ENCODE measurements at regions not wholly inside any gene's neighbourhood (a gene's known extent, or its start where the extent isn't known, plus 50 kb on each side); places are given as distances from the start of the nearest gene placed in this dataset.

DNA sequence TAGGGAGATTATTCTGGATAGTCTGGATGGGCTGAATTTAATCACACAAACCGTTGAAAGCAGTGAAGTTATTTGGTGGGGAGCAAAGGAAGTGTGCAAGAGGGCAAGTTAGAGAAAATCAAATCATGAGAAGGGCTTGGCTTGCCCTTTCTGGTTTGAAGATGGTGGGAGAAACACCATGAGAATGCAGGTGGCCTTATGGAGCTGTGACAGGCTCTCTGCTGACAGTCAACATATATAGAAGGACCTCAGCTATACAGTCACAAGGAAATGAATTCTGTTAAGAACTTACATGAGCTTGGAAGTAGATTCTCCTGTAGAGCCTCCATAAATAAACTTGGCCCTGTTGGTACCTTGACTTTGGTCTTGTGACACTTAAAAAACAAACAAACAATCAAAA lies 72.3 kb downstream of the GMNC start:
- DNase-seq (ENCODE audit: low read depth, low spot score) = no peak

DNA sequence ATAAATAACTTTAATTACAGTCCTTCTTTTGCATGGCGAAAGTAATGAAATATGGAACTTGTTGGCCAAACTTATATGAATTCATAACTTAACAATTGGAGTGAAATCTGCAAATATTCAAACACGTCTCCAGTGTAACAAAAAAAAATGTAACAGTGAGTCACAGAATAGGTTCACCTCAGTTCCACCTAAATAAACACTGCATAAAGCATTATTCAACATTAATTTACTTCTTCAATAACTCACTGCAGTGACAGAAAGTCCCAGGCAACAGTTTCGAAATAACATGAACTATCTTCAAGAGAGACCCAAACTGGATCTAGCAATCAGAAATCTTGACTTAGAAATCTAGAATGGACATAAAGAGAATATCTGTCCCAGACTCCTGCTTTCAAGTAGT lies 75.6 kb downstream of the GMNC start:
- DNase-seq (ENCODE audit: low read depth, low spot score) = no peak

DNA sequence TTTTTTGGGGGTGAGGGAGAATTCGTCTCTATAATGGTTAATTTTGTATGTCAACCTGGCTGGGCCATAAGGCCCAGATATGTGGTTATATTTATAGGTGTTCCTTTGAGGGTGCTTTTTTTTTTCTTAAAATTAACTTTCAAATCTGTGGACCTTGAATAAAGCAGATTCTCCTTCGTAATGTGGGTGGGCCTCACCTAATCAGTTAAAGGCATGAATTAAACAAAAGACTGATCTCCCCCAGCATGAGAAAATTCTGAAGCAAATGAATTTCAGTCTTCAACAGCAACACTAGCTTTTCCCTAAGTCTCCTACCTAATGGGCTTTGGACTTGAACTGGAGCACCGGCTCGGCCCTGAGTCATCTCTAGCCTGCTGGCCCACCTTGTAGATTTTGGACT lies 77.4 kb downstream of the GMNC start:
- no peak for DNase-seq (ENCODE audit: low read depth, low spot score)

DNA sequence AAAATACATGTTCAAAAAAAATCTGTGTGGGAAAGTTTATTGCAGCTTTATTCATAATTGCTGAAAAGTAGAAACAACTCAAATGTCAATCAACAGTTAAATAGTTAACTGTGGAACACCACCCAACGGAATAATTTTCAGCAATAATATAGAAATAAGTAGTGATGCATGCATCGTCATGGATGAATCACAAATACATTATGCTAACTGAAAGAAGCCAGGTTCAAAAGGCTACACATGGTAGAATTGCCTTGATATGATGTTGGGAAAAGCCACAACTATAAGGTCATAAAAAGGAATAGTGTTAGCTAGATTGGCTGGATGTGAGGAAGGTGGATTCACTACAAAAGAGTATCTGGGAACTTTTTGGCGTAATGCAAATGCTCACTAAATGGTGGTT lies 82.0 kb downstream of the GMNC start:
- DNase-seq (ENCODE audit: low read depth, low spot score) = no peak

- no peak for DNase-seq (ENCODE audit: low read depth, low spot score)
Observed at GRCh38 chr3:190774633-190775032, 87.9 kb downstream of the GMNC start.

DNA sequence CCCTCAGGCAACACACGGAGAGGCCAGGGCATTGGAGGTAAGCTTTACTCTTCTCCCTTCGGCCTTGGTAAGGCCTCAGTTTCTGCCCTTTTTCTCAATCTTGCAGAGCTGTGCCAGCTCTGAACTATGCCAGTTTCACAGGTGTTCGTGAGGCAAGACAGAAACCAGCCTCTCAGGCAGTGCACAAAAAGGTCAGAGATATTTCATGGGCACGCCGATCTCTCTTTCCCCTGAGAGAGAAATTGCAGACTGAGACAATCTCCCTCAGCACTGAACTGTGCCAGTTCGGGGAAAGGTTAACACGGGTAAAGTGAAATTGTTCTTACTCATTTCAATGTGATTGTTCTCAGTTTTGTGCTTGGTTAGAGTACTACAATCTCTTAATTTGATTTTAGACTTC lies 88.5 kb downstream of the GMNC start:
- no peak for DNase-seq (ENCODE audit: low read depth, low spot score)

- DNase-seq (ENCODE audit: low read depth, low spot score) = no peak
Observed at GRCh38 chr3:190772831-190773230, 89.7 kb downstream of the GMNC start.

GRCh38 chr3:190768891-190769290 lies 93.6 kb downstream of the GMNC start:
- no peak for DNase-seq (ENCODE audit: low read depth, low spot score)

DNA sequence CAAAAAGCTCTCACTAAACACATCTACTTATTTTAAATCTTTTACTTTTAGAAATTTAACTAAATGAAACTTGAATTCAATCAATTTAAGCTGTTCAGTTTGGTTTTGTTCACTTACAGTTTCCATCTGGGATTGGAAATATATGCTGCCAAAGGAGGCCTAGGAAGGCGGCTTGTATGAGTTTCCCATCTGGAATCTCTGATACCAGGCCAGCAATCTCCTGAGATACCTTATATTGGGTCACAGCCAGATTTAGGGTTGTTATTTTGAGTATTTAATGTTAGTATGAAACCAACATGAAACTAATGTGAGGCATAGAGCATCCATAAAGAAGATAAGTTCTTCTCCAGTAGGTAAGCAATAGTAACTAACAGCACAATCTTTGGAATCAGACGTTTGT lies 94.6 kb downstream of the GMNC start:
- no peak for DNase-seq (ENCODE audit: low read depth, low spot score)

DNA sequence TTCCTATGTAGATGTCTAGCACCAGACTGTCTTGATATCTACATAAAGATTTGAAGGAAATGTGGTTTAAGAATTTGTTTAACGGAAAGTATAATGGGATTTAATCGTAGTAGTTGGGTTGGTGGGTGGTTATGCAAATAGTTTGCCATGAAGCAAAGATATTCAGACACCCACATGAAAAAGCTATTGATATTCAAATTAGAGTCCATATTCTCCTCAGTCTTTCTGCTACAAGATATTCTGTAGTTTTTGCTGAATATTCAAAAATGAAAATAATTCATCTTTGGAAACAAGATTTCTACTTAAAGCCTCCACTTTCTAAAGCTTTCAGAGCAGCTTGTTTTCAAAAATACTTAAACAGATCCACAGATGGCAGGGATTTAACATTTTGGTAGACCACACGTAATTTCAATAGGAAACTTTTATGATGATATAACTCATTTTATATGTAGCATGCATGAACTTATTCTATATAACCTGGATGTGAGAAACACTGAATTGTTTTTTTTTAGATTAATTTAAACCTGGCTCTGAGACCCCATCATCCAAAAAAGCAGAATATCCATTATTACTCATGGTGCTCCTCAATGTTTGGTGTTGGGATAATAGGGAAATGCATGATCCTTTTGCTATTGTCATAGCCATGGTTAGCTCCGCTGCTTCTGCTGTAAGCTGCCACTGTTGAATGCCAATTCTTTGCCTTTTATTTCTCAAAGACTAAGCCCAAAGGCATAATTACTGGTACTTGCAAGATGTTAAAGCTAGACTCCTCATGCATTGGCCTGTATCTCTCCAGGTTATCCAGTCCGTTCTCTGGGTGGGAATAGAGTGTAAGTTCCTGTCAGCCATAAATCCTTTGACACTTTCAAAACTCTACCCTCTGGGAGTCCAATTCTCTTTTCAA lies 98.0 kb downstream of the GMNC start:
- no peak for DNase-seq (ENCODE audit: low read depth, low spot score)

DNA sequence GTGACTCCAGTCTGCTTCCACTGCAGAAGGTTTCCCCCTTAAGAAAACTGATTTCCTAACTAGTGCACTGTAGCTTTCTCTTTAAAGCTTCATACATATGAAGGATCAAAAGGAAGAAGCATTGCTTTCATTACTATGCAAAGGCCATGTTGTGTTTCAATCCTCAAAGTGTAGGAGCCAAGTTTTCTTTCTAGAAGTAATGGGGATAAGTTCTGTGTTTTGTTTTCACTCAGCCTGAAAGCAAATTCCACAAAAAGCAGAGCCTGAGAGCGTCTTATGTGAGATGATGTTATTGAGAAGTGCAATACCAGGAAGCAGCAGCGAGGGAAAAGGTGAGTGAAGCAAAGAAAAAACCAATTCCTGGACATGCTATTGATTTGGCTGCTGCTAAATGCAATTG lies 99.7 kb downstream of the GMNC start:
- no peak for DNase-seq (ENCODE audit: low read depth, low spot score)

GRCh38 chr3:190747571-190747970 lies 114.9 kb downstream of the GMNC start:
- DNase-seq (ENCODE audit: low read depth, low spot score) = no peak

GRCh38 chr3:190746986-190747385 lies 115.5 kb downstream of the GMNC start:
- DNase-seq (ENCODE audit: low read depth, low spot score) = no peak

- no peak for DNase-seq (ENCODE audit: low read depth, low spot score)
Observed at GRCh38 chr3:190746531-190746930, 116.0 kb downstream of the GMNC start.

GRCh38 chr3:190741788-190742187 lies 120.7 kb downstream of the GMNC start:
- no peak for DNase-seq (ENCODE audit: low read depth, low spot score)

GRCh38 chr3:190739641-190740185 lies 122.8 kb downstream of the GMNC start:
- no peak for DNase-seq (ENCODE audit: low read depth, low spot score)

DNA sequence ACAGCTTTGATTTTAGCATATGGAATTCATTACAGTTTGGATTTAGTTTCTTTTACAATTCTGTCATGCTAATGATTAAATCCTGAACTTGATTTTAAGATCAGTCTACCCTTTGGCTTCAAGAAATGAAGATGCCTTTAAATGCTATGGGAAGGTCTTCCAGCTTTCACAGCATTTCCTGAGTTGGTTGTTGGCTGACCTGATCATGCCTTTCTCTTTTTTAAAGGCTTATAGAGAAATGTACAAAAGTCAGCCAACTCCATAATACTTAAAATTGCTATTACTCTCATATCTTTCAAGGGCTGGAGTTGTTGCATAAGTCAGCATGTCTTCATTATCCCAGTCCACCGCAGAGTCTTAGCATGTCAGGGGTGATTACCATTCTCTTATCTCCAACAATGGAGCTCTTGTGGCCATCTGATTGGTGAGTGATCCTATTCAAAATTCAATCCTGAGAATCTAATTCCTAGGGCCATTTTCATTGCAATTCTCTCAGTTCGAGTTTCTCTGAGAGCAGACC lies 123.8 kb downstream of the GMNC start:
- no peak for DNase-seq (ENCODE audit: low read depth, low spot score)

DNA sequence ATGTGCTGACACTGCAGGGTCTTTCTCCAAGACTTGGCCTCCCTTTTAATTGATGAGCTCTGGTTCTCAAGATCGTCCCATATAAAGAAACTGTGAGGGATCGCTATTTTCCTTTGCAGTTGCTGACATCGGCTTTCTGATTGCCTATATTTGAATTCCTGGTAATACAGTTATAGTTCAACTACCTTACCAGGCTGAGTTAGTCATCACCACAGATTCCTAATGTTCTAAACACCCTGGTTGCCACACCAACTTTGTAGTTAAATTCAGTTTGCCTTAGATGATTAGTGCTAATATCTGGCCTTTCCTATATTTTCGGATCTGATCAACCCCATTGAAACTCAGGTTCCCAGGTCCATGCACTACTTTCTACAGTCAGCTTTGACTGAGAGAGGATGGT lies 125.0 kb downstream of the GMNC start:
- DNase-seq (ENCODE audit: low read depth, low spot score) = no peak

GRCh38 chr3:190734490-190734889 lies 128.0 kb downstream of the GMNC start:
- no peak for DNase-seq (ENCODE audit: low read depth, low spot score)

GRCh38 chr3:190733591-190734146 lies 128.8 kb downstream of the GMNC start:
- no peak for DNase-seq (ENCODE audit: low read depth, low spot score)

GRCh38 chr3:190731596-190731995 lies 130.9 kb downstream of the GMNC start:
- no peak for DNase-seq (ENCODE audit: low read depth, low spot score)

DNA sequence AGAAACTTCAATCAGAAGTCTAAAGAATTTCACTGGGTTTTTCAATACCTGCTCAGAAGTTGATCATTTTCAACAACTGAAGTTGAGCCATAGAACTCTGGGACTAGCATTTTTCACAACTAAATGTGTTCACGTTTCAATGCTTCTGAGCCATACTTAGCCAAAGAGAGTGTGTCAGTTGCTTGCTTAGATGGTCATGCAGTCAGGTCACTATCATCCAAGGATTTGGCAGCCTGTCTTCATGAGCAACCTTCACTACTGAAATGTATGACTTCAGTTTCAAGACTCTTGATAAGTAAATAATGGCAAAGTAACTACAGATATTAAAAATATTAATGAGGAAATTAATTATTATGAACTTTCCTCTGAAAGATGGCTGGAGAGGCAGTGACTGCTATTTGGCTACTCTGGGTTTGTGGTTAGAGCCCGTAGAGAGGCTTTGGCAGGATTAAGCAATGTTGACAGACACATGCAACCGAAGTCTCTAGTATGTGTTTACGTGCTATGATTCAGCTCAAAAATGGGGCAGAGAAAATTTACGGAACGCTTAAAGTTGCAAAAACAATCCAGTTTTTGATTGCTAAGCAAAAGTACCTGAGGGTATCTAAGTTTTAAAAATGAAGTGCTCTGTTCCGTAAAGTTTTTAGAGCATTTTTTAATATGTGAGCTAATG lies 133.8 kb downstream of the GMNC start:
- peak; percentile 54 for DNase-seq (ENCODE audit: low read depth, low spot score)
